HG02840 (cell line): ENCODE measurements at regions not wholly inside any gene's neighbourhood (a gene's known extent, or its start where the extent isn't known, plus 50 kb on each side); places are given as distances from the start of the nearest gene placed in this dataset.

Experiments used
- ATAC-seq: cut with Tn5 transposase; IDR thresholded peaks from one replicate; pipeline ENCODE4 v1.9.1; 2021; ENCODE audit warnings: mild to moderate bottlenecking, moderate library complexity, moderate number of reproducible peaks; ENCODE audit not compliant: unreplicated experiment, low FRiP score

- no peak for ATAC-seq
Observed at GRCh38 chr7:22676385-22676784, 50.6 kb upstream of the IL6 start.

- ATAC-seq = no peak
Observed at GRCh38 chr7:22675917-22676343, 51.1 kb upstream of the IL6 start.

GRCh38 chr7:22675421-22675820 lies 51.6 kb upstream of the IL6 start:
- no peak for ATAC-seq

GRCh38 chr7:22672846-22673680 lies 53.9 kb upstream of the IL6 start:
- ATAC-seq = peak; percentile 54

DNA sequence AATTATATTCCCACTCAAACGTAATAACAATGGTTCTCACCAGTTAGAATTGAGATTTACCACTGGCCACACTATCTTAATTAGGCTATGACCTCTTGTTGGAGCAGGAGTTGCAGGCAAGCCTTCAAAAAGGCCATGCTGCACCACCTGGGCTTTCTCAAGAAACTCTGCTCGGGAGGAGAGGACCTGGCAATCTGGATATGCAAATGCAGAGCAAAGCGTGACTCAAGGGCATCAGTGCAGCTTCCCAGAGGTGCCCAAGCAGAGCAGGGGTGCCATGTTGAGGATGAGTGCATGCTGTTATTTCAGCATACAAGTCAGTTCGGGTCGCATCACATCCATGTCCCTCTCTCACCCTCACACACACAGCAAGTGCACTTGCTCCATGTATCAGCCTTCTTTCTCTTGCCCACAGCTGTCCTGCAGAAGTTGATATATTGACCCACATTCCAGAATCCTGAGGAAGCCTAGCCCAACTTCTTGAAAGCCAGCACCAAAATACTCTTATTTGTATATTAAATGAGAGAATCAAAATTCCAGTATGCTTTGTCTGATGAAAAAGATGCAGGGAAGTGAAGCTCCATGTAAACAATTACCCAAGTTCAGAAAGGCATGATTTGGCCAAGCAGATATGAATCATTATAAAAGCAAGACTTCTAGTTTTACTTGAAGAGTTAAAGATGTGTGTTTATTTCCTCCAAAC lies 55.7 kb upstream of the IL6 start:
- ATAC-seq = no peak

DNA sequence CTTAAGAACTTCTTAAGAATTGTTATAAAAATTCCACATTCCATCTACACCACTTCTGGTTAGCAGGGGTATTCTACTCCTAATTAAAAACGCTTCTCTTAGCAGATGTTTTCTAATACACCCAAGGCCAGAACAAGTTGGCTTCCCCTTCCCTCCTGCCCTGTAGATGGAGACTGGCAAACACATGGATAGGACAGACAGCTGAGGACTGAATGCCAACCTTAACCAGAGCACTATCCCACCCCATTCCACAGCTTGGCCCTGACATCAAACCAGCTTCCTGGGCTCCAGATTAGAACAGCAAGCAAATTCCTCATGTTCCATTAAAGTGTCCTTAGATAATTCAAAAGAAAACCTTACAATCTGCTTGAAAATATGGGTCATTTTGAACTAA lies 56.6 kb upstream of the IL6 start:
- ATAC-seq = no peak

- no peak for ATAC-seq
Observed at GRCh38 chr7:22669692-22670421, 57.1 kb upstream of the IL6 start.

GRCh38 chr7:22668971-22669401 lies 58.0 kb upstream of the IL6 start:
- no peak for ATAC-seq

GRCh38 chr7:22667562-22668239 lies 59.3 kb upstream of the IL6 start:
- ATAC-seq = no peak

GRCh38 chr7:22667187-22667561 lies 59.8 kb upstream of the IL6 start:
- no peak for ATAC-seq

- no peak for ATAC-seq
Observed at GRCh38 chr7:22666732-22667131, 60.3 kb upstream of the IL6 start.

DNA sequence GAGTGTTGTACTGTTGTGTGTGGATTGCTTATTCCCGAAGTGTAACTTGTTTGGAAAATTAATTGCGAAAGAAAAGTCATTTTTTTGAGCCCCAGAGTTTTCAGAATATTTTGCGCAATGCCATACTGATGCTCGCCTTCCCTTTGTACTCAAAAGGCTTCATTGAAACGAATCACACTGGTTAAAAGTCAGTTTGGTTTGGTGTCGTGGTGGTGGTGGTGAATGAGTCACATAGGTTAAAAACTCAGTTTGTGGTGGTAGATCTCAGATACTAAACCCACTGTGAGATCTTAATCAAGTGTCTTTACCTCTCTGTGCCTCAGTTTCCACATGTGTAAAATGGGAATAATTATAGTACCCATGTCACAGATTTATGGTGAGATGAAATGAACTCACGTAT lies 61.1 kb upstream of the IL6 start:
- no peak for ATAC-seq

GRCh38 chr7:22664988-22665798 lies 61.8 kb upstream of the IL6 start:
- no peak for ATAC-seq

DNA sequence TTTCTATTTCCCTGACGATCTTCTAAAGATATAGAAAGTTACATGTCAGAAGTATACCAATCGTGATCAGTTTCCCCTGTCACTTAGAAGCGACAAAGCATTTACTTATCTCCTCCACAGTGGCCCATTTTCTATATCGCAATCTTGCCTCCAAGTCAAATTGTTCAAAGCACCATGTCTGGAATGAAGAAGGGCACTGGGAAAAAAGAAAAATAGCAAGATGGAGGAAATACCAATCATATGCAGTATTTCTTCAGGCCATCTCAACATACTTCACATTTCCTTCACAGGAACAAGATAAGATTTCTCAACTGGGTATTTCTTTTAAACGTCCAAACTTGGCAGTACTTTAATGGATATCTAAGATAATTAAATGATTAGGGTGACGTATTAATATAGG lies 63.3 kb upstream of the IL6 start:
- ATAC-seq = no peak

DNA sequence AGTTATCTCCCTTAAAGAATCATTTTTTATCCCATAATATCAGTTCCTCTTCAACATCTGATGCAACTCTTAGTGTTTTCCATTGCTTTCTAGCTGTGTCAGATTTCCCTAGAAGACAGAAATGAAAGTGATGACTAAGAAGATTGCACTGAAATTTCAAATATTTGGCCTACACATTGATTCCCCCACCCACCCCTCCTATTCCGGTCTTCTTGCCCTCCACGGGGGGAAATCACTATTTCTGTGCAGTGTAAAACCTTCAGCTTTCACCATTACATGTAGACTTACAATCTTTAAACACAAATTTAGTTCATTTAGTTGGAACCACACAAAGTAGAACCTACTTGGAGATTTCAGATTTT lies 63.7 kb upstream of the IL6 start:
- ATAC-seq = no peak

GRCh38 chr7:22662556-22663356 lies 64.2 kb upstream of the IL6 start:
- peak; percentile 55 for ATAC-seq

GRCh38 chr7:22662036-22662435 lies 65.0 kb upstream of the IL6 start:
- ATAC-seq = peak; percentile 38

DNA sequence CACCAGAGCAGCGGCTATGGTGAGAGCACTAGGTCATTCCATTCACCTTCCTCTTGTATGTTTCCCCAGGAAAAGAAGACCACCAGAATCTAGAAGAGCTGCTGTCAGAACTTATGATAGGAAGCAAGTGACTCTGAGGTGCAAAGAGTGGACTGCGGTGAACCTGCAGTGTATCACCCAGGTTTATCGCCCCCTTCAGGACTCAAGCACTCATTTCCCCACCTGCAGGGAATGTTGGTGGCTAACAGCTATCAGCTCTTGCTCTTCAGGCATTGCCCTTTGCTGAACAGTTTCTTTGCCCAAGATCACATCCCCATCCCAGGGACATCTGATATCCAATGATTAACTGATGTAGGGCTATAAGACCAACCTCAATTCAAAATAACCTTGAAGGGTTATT lies 66.3 kb upstream of the IL6 start:
- no peak for ATAC-seq

- no peak for ATAC-seq
Observed at GRCh38 chr7:22660293-22660692, 66.7 kb upstream of the IL6 start.
